ENCODE measurements at regions not wholly inside any gene's neighbourhood (a gene's known extent, or its start where the extent isn't known, plus 50 kb on each side); places are given as distances from the start of the nearest gene placed in this dataset. TPM values are rescaled to one million over a fixed set of nuclear protein-coding genes. Genes with fewer than 3 reads are reported as not detected.

Small RNAs in the stretch of these regions (small RNA-seq; reads per million reads assigned to genes)
- gene AC110588.1: not detected
- gene RF00017: not detected
- gene RNA5SP401: not detected

All from thyroid gland (tissue), 1 donor.